ENCODE measurements at regions not wholly inside any gene's neighbourhood (a gene's known extent, or its start where the extent isn't known, plus 50 kb on each side); places are given as distances from the start of the nearest gene placed in this dataset.

- TF ChIP-seq POLR2AphosphoS5 (IDR thresholded peaks at IDR 0.05; ENCODE audit: borderline replicate concordance, low read depth, low read length) = no peak
- TF ChIP-seq EZH2 (IDR thresholded peaks at IDR 0.05) = no peak
- no peak for TF ChIP-seq FOXP2 (optimal IDR thresholded peaks at IDR 0.05; ENCODE audit: control extremely low read depth, extremely low read length, insufficient read depth)
Observed at GRCh38 chr5:57880216-57880615, 397.6 kb upstream of the ACTBL2 start.

Data from SK-N-MC (cell line).